Ovary (tissue), 3 donors: ENCODE measurements at regions not wholly inside any gene's neighbourhood (a gene's known extent, or its start where the extent isn't known, plus 50 kb on each side); places are given as distances from the start of the nearest gene placed in this dataset.

Experiments
- POLR2A ChIP-seq: fragments of 450-650 bp; IDR thresholded peaks from one replicate; pipeline ENCODE4 v1.6.1; 2017; ENCODE audit warnings: antibody characterized with exemption, mild to moderate bottlenecking, moderate library complexity
- TF ChIP-seq, protein P1 (sequence below), 3 donors: fragments of 450-650 bp in 2 of 3; fragments of 200-600 bp in 1 of 3; IDR thresholded peaks; one replicate each; pipeline versions ENCODE4 v1.5.1 to v1.8.0; 2016 to 2022; ENCODE audit warnings: antibody characterized with exemption in 3 of 3, mild to moderate bottlenecking in 1 of 3
- donor health status: DM: no; HTN: no; CAD: no.

DNA sequence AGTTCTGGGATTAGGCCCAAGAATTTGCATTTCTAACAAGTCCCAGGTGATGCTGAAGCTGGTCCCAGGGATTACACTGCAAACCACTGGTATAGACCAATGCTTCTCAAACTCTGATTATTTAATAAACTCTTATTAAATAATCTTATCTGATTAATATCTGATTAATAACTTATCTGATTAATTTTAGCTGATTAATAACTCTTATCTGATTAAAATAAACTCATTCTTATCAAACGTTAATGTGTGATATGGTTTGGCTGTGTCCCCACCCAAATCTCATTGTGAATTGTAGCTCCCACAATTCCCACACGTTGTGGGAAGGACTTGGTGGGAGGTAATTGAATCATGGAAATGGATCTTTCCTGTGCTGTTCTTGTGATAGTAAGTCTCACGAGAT is 78.6 kb upstream of the TANC2 start:
- TF ChIP-seq, protein P1, sequence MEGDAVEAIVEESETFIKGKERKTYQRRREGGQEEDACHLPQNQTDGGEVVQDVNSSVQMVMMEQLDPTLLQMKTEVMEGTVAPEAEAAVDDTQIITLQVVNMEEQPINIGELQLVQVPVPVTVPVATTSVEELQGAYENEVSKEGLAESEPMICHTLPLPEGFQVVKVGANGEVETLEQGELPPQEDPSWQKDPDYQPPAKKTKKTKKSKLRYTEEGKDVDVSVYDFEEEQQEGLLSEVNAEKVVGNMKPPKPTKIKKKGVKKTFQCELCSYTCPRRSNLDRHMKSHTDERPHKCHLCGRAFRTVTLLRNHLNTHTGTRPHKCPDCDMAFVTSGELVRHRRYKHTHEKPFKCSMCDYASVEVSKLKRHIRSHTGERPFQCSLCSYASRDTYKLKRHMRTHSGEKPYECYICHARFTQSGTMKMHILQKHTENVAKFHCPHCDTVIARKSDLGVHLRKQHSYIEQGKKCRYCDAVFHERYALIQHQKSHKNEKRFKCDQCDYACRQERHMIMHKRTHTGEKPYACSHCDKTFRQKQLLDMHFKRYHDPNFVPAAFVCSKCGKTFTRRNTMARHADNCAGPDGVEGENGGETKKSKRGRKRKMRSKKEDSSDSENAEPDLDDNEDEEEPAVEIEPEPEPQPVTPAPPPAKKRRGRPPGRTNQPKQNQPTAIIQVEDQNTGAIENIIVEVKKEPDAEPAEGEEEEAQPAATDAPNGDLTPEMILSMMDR (IDR thresholded peaks at IDR 0.05): no peak
- no peak for TF ChIP-seq POLR2A
